VCaP (cell line): ENCODE measurements at regions not wholly inside any gene's neighbourhood (a gene's known extent, or its start where the extent isn't known, plus 50 kb on each side); places are given as distances from the start of the nearest gene placed in this dataset.
"Not testable (repeated sequence)": the region's sequence is repeated elsewhere in the genome, so short reads cannot be mapped to it uniquely, and the experiment has no call there.

Source experiments
- H3K27ac ChIP-seq: fragments of 450-650 bp; 2 replicates; pipeline ENCODE4 v1.5.1; 2017
- CTCF ChIP-seq: fragments of 450-650 bp; conservative IDR thresholded peaks from 2 replicates; pipeline ENCODE4 v1.5.1; 2017; ENCODE audit warnings: mild to moderate bottlenecking, moderate library complexity

GRCh38 chr1:220942278-220942677 is 63.0 kb downstream of the HLX start:
- TF ChIP-seq CTCF: no peak
- no peak overlapping the region for H3K27ac ChIP-seq

GRCh38 chr1:220942914-220943313 is 63.7 kb downstream of the HLX start:
- H3K27ac ChIP-seq: not testable (repeated sequence)

- no peak overlapping the region for H3K27ac ChIP-seq
- no peak for TF ChIP-seq CTCF
Observed at GRCh38 chr1:220943319-220943996, 64.2 kb downstream of the HLX start.

GRCh38 chr1:220950576-220950975 is 71.3 kb downstream of the HLX start:
- H3K27ac ChIP-seq: no peak overlapping the region
- no peak for TF ChIP-seq CTCF

GRCh38 chr1:220952961-220953643 is 73.9 kb downstream of the HLX start:
- no peak for TF ChIP-seq CTCF

GRCh38 chr1:220954321-220955075 is 75.3 kb downstream of the HLX start:
- no peak for TF ChIP-seq CTCF
- no peak overlapping the region for H3K27ac ChIP-seq

More at GRCh38 chr1:220952961-220953643, 73.9 kb downstream of the HLX start:
- no peak overlapping the region for H3K27ac ChIP-seq

GRCh38 chr1:220955116-220955515 is 75.9 kb downstream of the HLX start:
- no peak for TF ChIP-seq CTCF
- no peak overlapping the region for H3K27ac ChIP-seq
